ENCODE measurements at regions not wholly inside any gene's neighbourhood (a gene's known extent, or its start where the extent isn't known, plus 50 kb on each side); places are given as distances from the start of the nearest gene placed in this dataset.
A peak's percentile ranks its signal among the peaks of the same experiment; 100 is the strongest.

DNA sequence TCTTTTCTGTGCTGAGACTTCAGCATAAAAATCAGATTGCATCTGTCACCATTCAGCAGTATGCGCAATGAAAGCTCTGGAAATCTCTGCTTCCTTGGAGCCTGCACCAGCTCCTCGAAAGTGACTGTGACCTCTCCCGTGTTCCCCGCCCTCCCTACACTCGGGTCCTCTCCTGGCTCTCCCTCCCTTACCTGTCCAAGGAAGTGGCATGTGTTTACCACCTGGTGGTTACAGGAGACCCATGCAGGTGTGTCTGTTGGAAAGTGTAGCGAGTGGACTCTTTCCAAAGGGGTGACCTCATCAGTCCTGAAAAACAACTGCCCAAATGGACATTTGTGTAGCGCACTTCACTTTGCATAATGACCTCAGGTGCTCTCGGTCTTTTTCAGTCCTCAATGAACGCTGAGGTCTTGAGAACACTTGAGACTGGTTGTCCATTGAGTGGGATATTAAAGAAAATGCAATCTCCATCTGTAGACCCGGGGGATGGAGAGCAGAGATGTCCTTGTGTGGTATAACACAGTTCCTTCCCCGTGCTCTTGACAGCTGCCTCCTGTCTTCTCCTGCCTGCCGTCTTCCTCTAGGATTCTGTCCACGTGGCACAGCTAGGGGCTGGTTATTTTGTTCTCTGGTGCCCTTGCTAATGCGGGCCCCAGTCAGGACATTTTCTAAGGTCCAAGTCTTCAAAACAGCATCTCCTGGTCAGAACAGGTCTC is 133.2 kb downstream of the ACKR3 start:
- ATAC-seq (peak; percentile 41; the same call in 1 of the 2 replicates), DNase-seq (ENCODE audit: low spot score) (no peak)
- CTCF ChIA-PET = interaction anchor here (0.8 kb wide), 1 partner anchor 9 kb away, joined by 3 read pairs; no protein-coding TSS in a partner anchor
- peaks cover 4% of the 10 kb centered on the region; the same call in 1 of the 2 replicates for H3K9me3 Mint-ChIP-seq
- H3K27ac Mint-ChIP-seq = no peak overlapping the region
- no peaks in the 10 kb centered on the region for H3K36me3 Mint-ChIP-seq
- no peaks in the 10 kb centered on the region for H3K4me1 Mint-ChIP-seq
- POLR2A ChIA-PET = no interaction called here
- H3K27me3 Mint-ChIP-seq (ENCODE audit: low read depth) = no peaks in the 10 kb centered on the region
- no peak overlapping the region for H3K4me3 Mint-ChIP-seq
- TF ChIP-seq CREB1 (CRISPR knock-in tag; IDR thresholded peaks at IDR 0.05) = no peak

DNA sequence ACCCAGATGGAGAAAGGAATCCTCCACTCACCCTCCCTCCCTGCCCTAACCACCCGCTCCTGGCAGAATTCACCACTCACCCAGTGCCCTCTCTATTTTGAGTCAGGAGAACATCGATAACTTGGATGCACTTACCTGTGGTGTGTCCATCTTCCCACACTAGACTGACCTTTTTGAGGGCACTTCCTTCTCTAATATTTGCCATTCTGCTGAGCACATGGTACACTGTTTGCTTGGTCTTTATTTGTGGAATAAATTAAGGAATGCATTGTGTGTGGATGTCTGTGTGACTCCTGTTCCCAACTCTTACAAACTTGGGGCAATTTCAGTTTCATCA is 133.7 kb downstream of the ACKR3 start:
- TF ChIP-seq, protein P1, sequence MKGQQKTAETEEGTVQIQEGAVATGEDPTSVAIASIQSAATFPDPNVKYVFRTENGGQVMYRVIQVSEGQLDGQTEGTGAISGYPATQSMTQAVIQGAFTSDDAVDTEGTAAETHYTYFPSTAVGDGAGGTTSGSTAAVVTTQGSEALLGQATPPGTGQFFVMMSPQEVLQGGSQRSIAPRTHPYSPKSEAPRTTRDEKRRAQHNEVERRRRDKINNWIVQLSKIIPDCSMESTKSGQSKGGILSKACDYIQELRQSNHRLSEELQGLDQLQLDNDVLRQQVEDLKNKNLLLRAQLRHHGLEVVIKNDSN (CRISPR knock-in tag; IDR thresholded peaks at IDR 0.05) = no peak
- TF ChIP-seq, protein P2, sequence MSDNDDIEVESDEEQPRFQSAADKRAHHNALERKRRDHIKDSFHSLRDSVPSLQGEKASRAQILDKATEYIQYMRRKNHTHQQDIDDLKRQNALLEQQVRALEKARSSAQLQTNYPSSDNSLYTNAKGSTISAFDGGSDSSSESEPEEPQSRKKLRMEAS (CRISPR knock-in tag; IDR thresholded peaks at IDR 0.05) = no peak
- TF ChIP-seq ZNF671 (CRISPR knock-in tag; IDR thresholded peaks at IDR 0.05) = no peak
- no peak for TF ChIP-seq ZBTB21 (CRISPR knock-in tag; IDR thresholded peaks at IDR 0.05; ENCODE audit: borderline replicate concordance)
- TF ChIP-seq, protein P3, sequence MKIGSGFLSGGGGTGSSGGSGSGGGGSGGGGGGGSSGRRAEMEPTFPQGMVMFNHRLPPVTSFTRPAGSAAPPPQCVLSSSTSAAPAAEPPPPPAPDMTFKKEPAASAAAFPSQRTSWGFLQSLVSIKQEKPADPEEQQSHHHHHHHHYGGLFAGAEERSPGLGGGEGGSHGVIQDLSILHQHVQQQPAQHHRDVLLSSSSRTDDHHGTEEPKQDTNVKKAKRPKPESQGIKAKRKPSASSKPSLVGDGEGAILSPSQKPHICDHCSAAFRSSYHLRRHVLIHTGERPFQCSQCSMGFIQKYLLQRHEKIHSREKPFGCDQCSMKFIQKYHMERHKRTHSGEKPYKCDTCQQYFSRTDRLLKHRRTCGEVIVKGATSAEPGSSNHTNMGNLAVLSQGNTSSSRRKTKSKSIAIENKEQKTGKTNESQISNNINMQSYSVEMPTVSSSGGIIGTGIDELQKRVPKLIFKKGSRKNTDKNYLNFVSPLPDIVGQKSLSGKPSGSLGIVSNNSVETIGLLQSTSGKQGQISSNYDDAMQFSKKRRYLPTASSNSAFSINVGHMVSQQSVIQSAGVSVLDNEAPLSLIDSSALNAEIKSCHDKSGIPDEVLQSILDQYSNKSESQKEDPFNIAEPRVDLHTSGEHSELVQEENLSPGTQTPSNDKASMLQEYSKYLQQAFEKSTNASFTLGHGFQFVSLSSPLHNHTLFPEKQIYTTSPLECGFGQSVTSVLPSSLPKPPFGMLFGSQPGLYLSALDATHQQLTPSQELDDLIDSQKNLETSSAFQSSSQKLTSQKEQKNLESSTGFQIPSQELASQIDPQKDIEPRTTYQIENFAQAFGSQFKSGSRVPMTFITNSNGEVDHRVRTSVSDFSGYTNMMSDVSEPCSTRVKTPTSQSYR (CRISPR knock-in tag; IDR thresholded peaks at IDR 0.05) = no peak
- TF ChIP-seq, protein P4, sequence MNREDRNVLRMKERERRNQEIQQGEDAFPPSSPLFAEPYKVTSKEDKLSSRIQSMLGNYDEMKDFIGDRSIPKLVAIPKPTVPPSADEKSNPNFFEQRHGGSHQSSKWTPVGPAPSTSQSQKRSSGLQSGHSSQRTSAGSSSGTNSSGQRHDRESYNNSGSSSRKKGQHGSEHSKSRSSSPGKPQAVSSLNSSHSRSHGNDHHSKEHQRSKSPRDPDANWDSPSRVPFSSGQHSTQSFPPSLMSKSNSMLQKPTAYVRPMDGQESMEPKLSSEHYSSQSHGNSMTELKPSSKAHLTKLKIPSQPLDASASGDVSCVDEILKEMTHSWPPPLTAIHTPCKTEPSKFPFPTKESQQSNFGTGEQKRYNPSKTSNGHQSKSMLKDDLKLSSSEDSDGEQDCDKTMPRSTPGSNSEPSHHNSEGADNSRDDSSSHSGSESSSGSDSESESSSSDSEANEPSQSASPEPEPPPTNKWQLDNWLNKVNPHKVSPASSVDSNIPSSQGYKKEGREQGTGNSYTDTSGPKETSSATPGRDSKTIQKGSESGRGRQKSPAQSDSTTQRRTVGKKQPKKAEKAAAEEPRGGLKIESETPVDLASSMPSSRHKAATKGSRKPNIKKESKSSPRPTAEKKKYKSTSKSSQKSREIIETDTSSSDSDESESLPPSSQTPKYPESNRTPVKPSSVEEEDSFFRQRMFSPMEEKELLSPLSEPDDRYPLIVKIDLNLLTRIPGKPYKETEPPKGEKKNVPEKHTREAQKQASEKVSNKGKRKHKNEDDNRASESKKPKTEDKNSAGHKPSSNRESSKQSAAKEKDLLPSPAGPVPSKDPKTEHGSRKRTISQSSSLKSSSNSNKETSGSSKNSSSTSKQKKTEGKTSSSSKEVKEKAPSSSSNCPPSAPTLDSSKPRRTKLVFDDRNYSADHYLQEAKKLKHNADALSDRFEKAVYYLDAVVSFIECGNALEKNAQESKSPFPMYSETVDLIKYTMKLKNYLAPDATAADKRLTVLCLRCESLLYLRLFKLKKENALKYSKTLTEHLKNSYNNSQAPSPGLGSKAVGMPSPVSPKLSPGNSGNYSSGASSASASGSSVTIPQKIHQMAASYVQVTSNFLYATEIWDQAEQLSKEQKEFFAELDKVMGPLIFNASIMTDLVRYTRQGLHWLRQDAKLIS (CRISPR knock-in tag; IDR thresholded peaks at IDR 0.05; ENCODE audit: borderline replicate concordance) = no peak
- TF ChIP-seq, protein P5, sequence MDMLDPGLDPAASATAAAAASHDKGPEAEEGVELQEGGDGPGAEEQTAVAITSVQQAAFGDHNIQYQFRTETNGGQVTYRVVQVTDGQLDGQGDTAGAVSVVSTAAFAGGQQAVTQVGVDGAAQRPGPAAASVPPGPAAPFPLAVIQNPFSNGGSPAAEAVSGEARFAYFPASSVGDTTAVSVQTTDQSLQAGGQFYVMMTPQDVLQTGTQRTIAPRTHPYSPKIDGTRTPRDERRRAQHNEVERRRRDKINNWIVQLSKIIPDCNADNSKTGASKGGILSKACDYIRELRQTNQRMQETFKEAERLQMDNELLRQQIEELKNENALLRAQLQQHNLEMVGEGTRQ (CRISPR knock-in tag; IDR thresholded peaks at IDR 0.05) = no peak
- TF ChIP-seq, protein P6, sequence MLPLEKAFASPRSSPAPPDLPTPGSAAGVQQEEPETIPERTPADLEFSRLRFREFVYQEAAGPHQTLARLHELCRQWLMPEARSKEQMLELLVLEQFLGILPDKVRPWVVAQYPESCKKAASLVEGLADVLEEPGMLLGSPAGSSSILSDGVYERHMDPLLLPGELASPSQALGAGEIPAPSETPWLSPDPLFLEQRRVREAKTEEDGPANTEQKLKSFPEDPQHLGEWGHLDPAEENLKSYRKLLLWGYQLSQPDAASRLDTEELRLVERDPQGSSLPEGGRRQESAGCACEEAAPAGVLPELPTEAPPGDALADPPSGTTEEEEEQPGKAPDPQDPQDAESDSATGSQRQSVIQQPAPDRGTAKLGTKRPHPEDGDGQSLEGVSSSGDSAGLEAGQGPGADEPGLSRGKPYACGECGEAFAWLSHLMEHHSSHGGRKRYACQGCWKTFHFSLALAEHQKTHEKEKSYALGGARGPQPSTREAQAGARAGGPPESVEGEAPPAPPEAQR (CRISPR knock-in tag; IDR thresholded peaks at IDR 0.05) = no peak
- TF ChIP-seq ZNF396 (CRISPR knock-in tag; IDR thresholded peaks at IDR 0.05; ENCODE audit: borderline replicate concordance) = no peak
- TF ChIP-seq, protein P7, sequence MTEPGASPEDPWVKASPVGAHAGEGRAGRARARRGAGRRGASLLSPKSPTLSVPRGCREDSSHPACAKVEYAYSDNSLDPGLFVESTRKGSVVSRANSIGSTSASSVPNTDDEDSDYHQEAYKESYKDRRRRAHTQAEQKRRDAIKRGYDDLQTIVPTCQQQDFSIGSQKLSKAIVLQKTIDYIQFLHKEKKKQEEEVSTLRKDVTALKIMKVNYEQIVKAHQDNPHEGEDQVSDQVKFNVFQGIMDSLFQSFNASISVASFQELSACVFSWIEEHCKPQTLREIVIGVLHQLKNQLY (CRISPR knock-in tag; IDR thresholded peaks at IDR 0.05) = no peak
- TF ChIP-seq RORB (CRISPR knock-in tag; IDR thresholded peaks at IDR 0.05) = no peak
- no peak for TF ChIP-seq ZNF232 (CRISPR knock-in tag; IDR thresholded peaks at IDR 0.05)
- TF ChIP-seq, protein P8, sequence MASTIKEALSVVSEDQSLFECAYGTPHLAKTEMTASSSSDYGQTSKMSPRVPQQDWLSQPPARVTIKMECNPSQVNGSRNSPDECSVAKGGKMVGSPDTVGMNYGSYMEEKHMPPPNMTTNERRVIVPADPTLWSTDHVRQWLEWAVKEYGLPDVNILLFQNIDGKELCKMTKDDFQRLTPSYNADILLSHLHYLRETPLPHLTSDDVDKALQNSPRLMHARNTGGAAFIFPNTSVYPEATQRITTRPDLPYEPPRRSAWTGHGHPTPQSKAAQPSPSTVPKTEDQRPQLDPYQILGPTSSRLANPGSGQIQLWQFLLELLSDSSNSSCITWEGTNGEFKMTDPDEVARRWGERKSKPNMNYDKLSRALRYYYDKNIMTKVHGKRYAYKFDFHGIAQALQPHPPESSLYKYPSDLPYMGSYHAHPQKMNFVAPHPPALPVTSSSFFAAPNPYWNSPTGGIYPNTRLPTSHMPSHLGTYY (CRISPR knock-in tag; IDR thresholded peaks at IDR 0.05) = no peak
- TF ChIP-seq ELF4 (CRISPR knock-in tag; IDR thresholded peaks at IDR 0.05; ENCODE audit: low read depth) = no peak
- TF ChIP-seq, protein P9, sequence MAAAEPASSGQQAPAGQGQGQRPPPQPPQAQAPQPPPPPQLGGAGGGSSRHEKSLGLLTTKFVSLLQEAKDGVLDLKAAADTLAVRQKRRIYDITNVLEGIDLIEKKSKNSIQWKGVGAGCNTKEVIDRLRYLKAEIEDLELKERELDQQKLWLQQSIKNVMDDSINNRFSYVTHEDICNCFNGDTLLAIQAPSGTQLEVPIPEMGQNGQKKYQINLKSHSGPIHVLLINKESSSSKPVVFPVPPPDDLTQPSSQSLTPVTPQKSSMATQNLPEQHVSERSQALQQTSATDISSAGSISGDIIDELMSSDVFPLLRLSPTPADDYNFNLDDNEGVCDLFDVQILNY (CRISPR knock-in tag; IDR thresholded peaks at IDR 0.05) = no peak
- no peak for TF ChIP-seq GABPB1 (CRISPR knock-in tag; IDR thresholded peaks at IDR 0.05)
- no peak for TF ChIP-seq NR3C1 (CRISPR knock-in tag; conservative IDR thresholded peaks at IDR 0.05; ENCODE audit: low read depth)
- H3K4me3 Mint-ChIP-seq = no peak overlapping the region
- ChIA-PET POLR2A (no interaction called here), CTCF (no interaction called here)
- no peaks in the 10 kb centered on the region for H3K4me1 Mint-ChIP-seq
- no peak for DNase-seq (ENCODE audit: low spot score)
- H3K27ac Mint-ChIP-seq = no peak overlapping the region
- no peaks in the 10 kb centered on the region for H3K36me3 Mint-ChIP-seq
- H3K9me3 Mint-ChIP-seq = peaks cover 4% of the 10 kb centered on the region; the same call in 1 of the 2 replicates
- no peaks in the 10 kb centered on the region for H3K27me3 Mint-ChIP-seq (ENCODE audit: low read depth)
- no peak for ATAC-seq
